ENCODE measurements at regions not wholly inside any gene's neighbourhood (a gene's known extent, or its start where the extent isn't known, plus 50 kb on each side); places are given as distances from the start of the nearest gene placed in this dataset.

GRCh38 chr4:181272422-181272821, 970.8 kb upstream of the TENM3 start:
- DNase-seq (ENCODE audit: low spot score) = no peak

GRCh38 chr4:181278941-181279340, 964.3 kb upstream of the TENM3 start:
- no peak for DNase-seq (ENCODE audit: low spot score)

GRCh38 chr4:181281451-181281850, 961.8 kb upstream of the TENM3 start:
- DNase-seq (ENCODE audit: low spot score) = no peak

DNA sequence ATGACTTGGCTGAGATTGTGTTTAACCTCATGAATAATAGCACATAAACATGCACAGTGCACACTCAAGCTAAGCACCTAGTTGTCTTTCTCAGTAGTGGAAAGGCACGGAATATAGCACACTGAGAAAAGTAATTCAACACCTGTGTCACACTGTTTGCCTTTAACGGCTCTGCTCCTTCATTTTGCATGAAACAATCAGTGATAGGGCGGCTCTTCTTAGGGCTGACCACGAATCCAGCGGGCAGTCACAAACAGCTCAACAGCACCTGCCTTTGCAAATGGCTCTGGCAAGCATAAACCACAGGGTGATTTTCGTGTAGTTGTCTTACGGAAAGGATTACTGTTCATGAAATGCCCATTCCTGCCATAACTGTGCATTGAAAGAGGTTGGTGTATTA, 954.0 kb upstream of the TENM3 start:
- DNase-seq (ENCODE audit: low spot score) = no peak

GRCh38 chr4:181291615-181292014, 951.6 kb upstream of the TENM3 start:
- DNase-seq (ENCODE audit: low spot score) = no peak

GRCh38 chr4:181293014-181293413, 950.2 kb upstream of the TENM3 start:
- DNase-seq (ENCODE audit: low spot score) = no peak

- no peak for DNase-seq (ENCODE audit: low spot score)
Measured at GRCh38 chr4:181293541-181293940, 949.7 kb upstream of the TENM3 start.

DNA sequence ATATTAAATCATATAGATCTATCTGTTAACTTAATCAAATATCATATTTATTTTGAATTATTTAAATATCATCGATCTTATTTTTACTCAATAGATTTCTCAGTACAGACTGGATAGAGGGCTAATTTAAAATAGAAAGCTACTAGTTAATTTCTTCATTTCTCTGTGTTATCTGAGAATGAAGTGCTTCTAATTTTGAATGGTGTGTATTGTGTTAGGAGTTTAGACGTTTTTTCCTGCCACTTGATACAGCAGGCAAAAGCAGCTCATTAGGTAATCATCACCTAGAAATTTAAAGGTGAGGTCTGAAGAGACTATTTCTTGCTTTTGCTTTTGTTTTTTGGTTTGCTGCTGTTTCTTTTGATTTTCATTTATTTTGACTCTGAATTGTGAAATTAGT, 948.8 kb upstream of the TENM3 start:
- no peak for DNase-seq (ENCODE audit: low spot score)

GRCh38 chr4:181301735-181302710, 941.2 kb upstream of the TENM3 start:
- no peak for DNase-seq (ENCODE audit: low spot score)

DNA sequence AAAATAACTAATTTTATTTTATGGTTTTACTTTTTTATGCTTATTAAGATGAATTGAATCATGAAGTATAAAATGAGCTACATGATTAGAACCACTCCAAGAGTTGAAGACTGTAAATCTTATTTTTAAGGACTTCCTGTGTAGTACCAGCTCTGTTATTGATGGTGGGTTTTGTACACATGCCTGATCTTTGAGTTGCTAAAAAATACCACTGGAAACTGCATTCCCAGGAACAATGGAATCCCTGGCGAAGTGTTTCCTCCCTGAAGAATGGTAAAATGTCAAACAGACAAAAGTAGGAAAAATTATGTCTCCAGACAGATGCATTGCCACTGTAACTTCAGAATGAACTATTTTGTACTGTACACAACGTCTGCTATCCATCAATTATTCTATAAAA, 935.4 kb upstream of the TENM3 start:
- DNase-seq (ENCODE audit: low spot score) = no peak

DNA sequence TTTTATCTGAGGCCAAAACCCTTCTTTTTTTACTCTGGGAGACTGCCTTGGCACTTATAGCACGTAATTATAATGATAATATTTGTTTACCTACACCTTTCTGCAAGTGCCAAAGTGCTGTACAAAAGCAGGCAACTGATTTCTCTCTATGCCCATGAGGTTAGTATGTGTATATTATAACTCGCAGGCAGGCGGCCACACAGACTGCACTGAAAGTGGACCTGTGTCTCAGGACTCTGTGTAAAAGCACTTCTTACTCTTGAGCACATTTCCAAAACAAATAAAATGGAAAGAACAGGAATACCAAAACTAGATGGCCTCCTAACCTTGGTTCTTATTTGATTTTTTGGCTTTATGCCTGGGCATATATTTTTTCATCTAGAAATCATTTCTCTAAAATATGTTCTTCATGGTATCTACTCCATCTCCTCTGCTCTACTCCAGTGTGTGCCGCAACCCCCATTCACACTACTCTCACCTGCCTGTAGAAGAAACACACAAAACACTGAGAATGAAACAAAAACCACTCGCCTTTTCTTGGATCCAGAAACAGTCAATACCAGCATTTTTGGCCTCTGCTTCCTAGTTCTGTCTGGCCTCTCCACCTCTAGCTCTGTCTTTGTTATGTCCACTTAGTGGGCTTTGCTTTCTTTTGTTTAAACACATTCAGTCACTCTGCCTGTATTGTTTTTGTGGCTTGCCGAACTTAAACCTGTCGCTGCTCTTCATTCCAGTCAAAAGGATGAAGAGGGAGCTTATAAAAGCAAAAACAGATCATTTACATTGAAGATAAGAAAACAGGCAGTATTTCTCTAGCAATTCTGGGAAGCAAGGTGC, 934.5 kb upstream of the TENM3 start:
- DNase-seq (ENCODE audit: low spot score) = no peak

- DNase-seq (ENCODE audit: low spot score) = no peak
Measured at GRCh38 chr4:181312066-181312465, 931.1 kb upstream of the TENM3 start.

GRCh38 chr4:181319629-181320028, 923.6 kb upstream of the TENM3 start:
- no peak for DNase-seq (ENCODE audit: low spot score)

GRCh38 chr4:181323061-181323460, 920.1 kb upstream of the TENM3 start:
- DNase-seq (ENCODE audit: low spot score) = no peak

DNA sequence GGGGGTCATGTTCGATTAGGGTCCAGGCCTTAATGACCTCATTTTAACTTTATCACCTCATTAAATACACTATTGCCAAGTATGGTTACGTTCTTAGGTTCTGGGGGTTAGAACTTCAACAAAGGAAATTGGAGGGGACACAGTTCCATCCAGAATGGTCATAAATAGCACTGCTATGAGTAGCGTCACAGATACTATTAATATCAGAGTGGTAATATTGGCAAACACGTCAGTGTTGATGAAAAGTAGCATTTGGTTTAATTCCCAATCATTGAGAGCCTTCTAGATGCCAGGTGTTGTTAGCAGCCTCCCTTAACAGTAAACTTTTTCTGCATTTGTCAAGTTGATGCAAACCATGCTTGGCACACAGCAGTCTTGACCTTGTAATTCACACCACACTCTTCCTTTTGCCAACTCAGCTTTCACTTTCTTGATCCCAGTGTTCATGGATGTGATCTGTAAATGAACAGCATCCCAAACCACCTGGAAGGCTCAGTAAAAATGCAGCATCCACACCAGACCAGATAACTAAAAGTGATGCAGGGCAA, 912.5 kb upstream of the TENM3 start:
- no peak for DNase-seq (ENCODE audit: low spot score)

- no peak for DNase-seq (ENCODE audit: low spot score)
Measured at GRCh38 chr4:181331214-181331613, 912.0 kb upstream of the TENM3 start.

GRCh38 chr4:181345931-181346330, 897.3 kb upstream of the TENM3 start:
- DNase-seq (ENCODE audit: low spot score) = no peak

DNA sequence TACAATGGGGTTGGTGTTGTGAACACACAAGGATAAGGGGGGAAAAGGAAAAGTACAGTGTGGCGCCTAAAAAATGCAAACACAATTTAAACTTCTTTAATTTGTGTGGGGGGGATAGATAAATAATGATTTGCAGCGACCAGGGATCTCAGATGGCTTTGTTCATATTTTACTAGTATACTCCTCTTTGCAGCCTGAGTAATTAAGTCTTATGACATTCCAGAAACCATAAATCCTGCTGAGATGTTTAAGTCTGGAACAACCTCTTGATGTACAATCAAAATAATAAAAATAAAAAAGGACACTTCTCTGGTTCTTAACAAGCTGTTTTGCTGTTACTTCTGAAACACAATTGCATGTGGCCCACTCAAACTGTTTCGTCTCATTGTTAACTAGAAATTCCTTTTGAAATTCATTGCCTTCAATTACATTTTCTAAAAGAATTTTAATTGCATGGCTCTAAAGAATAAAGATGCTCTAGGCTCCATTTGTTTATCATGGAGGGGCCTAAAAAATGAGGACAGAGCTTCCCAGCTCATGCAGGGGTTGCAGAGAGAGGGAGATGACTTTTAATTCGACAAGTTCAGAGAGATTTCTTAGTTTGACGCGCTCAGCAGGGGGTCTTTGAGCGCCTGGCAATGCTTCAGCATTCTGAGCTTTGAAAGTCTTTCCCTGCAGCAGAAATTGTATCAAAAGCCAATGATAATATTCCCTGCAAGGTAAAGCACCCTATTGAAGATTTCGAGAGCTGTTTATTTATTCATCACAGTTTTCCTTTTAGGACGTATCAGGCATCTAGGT, 892.4 kb upstream of the TENM3 start:
- no peak for DNase-seq (ENCODE audit: low spot score)

DNA sequence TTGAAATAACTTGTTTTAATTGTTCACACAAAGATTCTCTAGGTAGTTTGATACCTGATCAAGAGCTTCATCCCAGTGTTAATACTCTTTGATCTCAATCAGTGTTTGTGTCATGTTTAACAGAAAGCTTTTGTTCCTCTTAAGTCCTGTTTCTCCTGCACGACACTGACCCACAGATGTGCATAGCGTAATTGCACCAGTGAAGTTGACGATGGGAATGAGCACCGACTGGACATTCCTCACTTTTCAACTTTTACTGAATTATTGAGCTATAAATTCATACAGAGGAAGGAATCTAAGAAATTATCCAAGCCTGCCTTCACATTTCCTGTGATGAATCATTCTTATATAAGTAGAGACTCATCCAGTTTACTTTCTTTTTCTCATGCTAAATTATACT, 878.7 kb upstream of the TENM3 start:
- DNase-seq (ENCODE audit: low spot score) = no peak

DNA sequence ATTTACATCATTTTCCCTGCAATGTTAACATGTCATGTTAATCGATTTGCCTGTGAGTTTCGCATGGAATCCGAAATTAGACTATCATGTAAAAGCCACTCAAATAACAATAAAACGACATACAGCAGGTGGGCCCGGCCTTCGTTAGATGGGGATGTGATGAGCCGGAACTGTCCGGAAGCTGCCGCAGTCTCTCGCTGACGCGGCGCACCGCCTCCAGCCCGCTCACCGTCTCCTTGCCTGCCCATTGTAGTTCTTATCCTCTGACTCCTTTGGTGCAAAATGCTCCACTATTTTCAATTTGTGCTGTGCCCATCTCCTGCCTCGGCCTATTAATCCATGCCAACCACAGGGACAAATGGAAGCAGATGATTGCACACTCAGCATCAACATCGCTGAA, 877.5 kb upstream of the TENM3 start:
- DNase-seq (ENCODE audit: low spot score) = no peak

GRCh38 chr4:181372014-181372413, 871.2 kb upstream of the TENM3 start:
- DNase-seq (ENCODE audit: low spot score) = no peak

- no peak for DNase-seq (ENCODE audit: low spot score)
Measured at GRCh38 chr4:181376058-181376457, 867.1 kb upstream of the TENM3 start.
